ENCODE measurements at regions not wholly inside any gene's neighbourhood (a gene's known extent, or its start where the extent isn't known, plus 50 kb on each side); places are given as distances from the start of the nearest gene placed in this dataset.
"Not testable (repeated sequence)": the region's sequence is repeated elsewhere in the genome, so short reads cannot be mapped to it uniquely, and the experiment has no call there.

GRCh38 chr11:130979386-130979972 lies 63.2 kb upstream of the SNX19 start:
- no peak for DNase-seq

DNA sequence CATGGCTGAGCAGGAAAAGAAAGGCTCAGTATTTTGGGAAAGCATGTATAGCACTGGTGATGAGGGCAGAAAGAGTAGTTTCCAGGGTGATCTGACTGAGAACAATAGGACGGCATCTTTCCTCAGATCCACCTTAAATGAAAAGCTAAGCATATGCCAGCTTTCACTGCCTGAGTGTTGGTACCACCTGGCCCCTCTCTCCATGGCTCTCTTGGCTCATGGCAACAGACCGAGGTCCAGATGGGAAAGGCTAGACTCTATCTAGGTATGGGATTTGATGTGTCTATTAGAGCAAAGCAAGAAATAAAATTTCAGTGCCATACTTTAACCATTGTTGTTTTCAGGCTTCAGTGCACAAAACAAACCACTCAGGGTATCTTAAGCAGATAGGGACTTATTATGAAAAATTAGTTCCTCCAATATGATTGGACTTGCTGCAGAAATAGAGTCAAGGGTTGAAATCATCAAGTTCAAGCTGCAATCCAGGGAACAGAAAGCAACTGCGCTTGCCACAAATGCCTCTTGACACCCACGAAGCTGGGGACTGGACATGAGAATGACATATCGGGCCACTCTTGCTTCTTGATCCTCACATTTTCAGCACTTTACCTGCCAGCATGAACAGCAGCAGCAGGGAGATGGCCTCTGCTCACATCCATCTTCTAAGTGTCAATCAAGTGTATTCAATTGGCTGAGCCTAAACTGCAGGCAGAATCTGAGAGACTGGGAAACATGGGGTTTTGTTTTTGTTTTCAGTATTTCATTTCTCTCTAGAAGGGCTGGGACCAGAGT lies 64.0 kb upstream of the SNX19 start:
- DNase-seq, result no peak

- not testable (repeated sequence) for DNase-seq
Observed at GRCh38 chr11:130984241-130984640, 68.0 kb upstream of the SNX19 start.

DNA sequence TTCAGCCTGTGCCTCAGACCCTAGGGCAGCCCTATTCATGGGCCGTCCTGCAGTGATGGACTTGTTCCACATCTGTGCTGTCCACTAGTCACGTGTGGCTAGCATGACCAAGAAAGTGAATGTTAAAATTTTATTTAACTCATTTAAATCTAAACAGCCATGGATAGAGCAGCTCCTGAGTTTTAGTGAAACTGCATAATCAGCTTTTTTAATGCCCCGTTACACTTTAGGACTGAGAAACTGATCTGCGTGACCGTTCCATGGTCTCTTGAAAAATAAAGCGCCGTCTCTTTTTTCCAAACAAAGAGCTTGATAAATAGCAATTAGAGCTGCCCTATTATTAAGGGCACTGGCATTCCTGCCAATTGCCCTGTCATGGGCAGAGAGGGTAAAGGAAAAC lies 76.5 kb upstream of the SNX19 start:
- DNase-seq, result no peak

GRCh38 chr11:130994043-130994442 lies 77.8 kb upstream of the SNX19 start:
- DNase-seq, result no peak

GRCh38 chr11:130995266-130995665 lies 79.0 kb upstream of the SNX19 start:
- DNase-seq, result no peak

DNA sequence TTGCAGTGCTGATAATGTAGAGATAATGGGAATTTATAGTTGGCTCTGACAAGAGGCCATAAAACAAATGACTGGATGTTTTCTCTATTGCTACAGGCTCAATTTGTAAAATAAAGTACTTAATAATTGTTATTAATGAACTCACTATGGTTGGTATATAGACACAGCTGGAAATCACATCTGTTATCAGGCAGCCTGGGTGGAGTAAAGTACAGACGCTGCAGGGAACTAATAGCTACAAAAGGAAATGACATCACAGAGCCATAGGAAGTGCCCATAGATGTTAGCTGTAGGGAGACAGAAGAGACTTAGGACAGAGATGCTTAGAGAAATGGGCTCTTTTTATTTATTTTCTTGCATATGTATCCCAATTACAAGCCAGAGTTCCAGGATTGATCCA lies 81.0 kb upstream of the SNX19 start:
- no peak for DNase-seq

GRCh38 chr11:130999086-130999485 lies 82.8 kb upstream of the SNX19 start:
- no peak for DNase-seq

DNA sequence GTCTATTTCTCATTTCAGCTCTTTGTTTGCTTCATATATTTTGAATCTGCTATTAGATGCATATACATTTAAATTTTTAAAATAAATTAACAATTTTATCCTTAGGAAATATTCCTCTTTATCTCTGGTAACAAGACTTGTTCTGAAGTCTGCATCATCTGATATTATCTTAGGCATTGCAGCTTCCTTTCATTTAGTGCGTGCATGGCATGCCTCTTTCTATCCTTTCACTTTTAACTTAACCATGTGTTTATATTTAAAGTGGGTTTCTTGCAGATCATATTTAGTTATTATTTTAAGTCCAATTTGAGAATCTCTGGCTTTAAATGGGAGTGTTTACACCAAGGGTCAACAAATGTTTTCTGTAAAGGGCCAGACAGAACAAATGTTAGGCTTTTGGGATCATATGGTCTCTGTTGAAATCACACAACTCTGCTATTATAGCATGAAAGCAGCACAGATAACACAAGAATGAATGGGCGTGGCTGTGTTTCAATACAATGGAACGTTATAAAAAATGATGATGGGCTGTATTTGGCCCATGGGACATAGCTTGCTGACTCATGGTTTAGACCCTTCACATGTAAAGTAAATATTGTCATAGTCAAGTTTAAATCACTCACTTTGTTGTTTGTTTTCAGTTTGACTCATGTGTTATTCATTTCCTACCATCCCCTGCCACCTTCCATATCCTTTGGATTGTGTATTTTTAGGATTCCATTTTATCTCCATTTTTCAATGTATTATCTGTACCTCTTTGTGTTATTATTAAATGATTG lies 83.9 kb upstream of the SNX19 start:
- no peak for DNase-seq

- no peak for DNase-seq
Observed at GRCh38 chr11:131002145-131002544, 85.9 kb upstream of the SNX19 start.

DNA sequence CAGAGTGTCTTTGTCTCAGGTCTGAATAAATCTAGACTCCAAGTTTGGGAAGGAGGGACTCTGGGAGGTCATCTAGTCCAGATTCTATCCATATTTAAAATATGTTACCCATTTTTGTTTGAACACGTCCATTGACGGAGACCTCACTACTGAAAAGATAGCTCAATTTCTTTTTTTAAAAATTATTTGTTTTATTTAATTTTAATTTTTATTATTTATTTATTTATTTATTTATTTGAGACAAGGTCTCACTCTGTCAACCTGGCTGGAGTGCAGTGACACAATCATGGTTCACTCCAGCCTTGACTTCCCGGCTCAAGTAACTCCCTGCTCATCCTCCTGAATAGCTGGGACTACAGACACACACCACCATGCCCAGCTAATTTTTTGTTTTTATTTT lies 89.5 kb upstream of the SNX19 start:
- DNase-seq, result no peak

DNA sequence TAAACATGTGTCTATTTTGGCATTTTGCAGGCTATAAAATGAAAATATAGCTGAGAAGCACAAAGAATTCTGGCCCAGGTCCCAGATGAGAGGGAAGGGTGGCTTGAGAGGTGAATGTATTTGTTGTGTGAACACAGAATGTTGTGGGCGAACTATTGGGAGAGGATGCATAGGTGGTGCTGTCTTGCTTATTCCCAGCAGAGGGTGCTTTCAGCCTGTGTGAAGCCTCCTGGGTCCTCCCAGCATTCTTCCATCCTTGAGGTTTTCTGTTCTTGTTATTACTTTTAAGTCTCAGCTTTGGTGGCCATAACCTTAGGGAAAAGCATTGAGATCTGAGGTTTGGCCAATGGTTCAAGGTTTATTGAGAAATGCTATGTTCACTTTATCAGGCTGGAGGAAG lies 108.7 kb upstream of the SNX19 start:
- no peak for DNase-seq

DNA sequence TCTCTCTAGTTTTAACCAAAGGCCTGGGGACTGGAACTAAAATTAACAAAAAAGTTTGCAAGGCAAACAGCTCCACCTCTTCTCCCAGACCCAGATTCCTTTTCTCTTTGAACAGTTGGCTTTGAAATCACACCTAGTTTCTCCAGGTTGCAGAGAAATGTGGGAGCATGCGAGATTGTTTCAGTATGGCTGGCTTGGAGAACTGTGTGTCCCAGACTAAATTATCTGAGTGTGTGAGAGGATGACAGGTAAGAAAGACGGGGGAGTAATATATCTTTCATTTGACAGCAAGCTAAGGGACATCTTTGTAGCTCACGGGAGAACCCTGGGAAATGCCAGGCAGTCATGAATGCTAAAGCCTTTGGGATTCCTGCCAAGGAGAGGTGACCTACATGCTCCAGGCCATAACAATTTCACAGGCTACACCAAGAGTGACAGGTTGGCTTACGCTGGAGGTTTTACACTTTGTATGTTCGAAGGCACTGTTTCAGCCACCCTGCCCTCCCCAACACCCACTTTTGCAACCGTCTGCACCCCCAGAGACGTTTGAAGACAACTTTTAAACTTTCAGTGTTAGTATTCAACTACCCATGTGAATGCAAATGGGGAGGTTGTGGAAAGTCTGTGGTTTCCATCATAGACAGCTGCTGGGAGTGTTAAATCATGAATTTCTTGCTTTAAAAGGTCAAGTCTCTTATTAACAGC lies 109.3 kb upstream of the SNX19 start:
- DNase-seq, result no peak

DNA sequence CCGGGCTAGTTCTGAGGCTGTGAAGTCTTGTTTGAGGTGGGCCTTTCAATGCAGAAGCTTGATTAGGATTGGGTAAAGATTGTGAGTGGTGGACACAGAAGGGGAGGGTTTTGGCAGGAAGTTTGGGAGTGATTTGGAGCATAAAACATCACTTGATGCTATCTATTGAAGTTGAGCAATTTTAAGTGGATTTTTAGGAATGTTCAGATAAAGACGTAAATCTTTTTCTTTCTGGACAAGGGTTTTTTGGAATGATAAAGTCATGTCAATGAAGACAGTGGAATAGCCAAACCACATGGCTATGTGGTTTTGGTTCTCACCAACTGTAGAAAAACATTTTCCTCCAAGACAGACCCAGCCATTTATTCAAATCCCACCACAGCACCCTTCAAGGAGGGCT lies 111.2 kb upstream of the SNX19 start:
- no peak for DNase-seq

- no peak for DNase-seq
Observed at GRCh38 chr11:131033151-131033651, 116.9 kb upstream of the SNX19 start.

DNA sequence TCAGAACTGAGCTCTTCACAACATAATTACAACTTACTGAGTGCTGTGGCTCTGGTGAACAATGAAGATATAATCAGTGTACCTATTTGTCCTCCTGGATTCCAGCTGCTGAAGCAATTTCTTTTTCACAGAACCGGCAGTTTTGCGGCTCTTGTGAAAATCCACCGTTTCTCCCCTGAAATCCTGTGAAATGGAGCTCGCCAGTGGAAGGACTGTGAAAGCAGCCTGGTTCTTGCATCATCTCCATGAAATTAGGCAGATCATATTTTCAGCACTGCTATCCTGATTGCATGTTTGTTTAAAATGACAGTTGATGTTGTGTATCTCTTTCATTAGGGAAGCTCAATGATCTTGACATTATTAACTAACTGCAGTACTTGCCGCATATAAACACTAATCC lies 120.2 kb upstream of the SNX19 start:
- DNase-seq, result no peak

DNA sequence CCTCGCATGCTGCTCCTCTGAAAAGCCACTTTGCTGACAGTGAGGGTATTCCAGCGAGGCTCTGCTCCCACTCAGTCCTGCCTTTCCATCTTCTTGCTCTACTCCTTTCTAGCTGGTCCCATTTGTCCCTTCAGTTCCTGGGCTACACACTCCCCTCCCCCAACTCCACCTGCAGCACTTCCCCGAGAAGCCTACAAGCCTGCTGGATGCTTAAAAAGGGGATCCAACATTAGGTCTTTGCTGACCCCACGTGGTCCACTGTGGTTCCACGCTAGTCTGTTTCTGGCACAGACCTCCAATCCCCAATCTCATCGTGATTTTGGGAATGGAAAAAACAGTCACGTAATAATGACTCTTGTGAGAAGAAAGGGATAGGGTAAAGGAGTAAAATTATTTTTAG lies 121.6 kb upstream of the SNX19 start:
- no peak for DNase-seq

DNA sequence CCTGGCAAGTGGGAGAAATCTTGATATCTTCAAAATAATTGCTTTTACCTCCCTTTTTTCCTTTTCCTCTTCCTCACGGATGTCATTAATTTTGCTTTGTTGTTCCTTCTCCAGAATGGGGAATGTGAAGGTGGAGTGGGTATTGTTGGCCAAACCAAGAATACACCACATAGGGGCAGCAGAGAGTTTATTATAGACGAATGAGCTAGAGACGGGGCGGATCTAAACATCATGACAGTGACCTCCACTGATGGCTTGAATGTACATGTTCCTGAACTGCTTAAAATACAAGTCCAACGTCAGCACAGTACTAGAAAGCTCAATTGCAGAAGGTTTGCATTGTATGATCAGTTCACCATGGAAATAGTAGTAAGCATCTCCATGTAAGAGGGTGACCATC lies 122.3 kb upstream of the SNX19 start:
- no peak for DNase-seq

DNA sequence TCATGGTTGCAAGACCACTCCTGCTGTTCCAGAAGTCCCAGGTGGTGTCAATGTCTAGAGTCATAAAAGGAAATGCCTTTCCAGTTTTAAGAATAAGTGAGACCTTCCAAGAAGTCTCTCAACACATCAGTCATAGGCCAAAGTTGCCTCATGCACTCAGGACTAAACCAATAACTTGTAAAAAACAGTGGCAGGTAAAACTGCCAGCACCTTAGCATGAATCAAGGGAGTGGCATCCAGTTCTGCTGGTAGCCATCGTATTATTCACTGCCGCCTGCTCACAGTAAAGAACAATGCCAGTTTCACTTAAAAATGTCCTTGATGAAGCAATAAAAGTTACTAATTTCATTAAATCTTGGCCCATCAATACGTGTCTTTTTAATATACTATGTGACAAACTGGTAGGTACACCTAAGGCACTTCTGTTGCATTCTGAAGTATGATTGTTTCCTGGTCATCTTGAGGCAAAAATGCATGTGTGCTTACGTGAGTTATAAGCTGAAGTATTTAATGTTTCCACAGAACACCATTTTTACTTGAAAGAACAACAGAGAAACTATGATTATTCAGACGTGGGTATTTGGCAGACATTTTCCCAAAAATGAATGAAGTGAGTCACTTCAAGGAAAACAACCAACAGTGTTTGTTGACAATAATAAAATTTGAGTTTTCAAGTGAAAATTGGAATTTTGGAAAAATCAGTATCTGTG lies 125.2 kb upstream of the SNX19 start:
- DNase-seq, result no peak

DNA sequence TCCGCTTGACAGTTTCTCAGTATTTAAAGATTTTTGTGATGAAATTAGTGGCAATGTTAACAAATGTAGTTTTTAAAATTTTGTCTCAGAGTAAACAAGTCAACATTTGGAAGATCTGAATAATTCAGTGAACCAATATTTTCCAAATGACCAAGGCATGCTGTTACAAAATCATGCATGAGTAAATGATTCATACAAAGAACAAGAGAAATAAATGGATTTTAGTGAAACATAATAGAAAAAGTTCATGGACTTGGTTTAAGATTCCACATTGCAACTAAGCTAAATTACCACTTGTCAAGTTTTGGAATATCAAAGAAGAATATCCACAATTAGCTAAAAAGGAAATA lies 125.7 kb upstream of the SNX19 start:
- DNase-seq, result no peak

DNA sequence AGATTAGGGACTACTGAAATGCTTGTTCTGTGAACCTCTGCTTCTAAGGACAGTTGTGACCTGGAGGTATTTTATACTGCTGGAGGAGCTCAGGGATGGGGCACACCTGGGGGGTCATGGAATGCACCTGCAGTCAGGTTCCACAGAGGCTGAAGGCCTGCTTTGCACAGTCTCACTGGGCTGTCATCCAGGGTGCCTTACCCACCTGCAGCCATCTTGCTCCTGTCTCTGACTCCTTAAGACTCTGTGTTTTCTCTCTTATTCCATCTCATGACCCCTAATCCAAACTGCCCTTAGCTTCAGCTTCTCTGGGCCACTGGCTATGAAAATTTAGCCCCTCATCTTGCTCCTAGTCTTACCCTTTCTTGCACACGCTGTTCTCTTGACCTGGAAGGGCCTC lies 127.0 kb upstream of the SNX19 start:
- no peak for DNase-seq

DNA sequence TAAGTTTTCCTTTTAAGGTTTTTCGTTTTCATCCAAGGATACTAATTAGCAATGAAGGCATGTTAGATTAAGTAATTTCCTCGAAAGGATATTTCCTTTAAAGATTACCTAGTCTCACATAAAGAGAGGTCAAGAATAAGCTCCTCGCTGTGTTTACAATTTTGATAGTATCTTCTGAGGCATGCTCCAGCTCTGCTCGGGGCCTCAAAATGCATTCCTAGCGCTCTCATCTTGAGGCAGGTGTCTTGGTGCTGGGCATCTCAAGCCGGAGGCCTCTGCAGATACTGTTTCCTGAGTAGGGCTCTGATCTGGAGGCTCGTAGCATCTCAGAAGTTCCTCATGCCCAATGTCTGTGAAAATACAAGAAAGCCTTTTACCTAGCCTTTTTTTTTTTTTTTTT lies 128.6 kb upstream of the SNX19 start:
- no peak for DNase-seq

Data from right lung (tissue), 2 donors.